Peyer's patch (tissue), 4 donors: ENCODE measurements at regions not wholly inside any gene's neighbourhood (a gene's known extent, or its start where the extent isn't known, plus 50 kb on each side); places are given as distances from the start of the nearest gene placed in this dataset.

ENCODE experiments used
- CTCF ChIP-seq, 6 experiments: fragments of 450-650 bp in 4 of 6; fragments of 200-600 bp in 2 of 6; sonication (generic) in 1 of 6; IDR thresholded peaks; one replicate each; pipeline ENCODE4 v1.5.1; 2017 to 2019; ENCODE audit warnings: antibody characterized with exemption in 6 of 6, mild to moderate bottlenecking in 3 of 6, moderate library complexity in 1 of 6
- POLR2A ChIP-seq, 2 donors: fragments of 450-650 bp; IDR thresholded peaks; one replicate each; pipeline ENCODE4 v1.5.1; 2017; ENCODE audit warnings: antibody characterized with exemption in 2 of 2, mild to moderate bottlenecking in 2 of 2, moderate library complexity in 2 of 2

GRCh38 chrX:38893441-38893840, 92.2 kb downstream of the MID1IP1 start:
- TF ChIP-seq CTCF (IDR thresholded peaks at IDR 0.05) (no peak), POLR2A (IDR thresholded peaks at IDR 0.05) (no peak)
